Glutamatergic neuron (in vitro differentiated cells): ENCODE measurements at regions not wholly inside any gene's neighbourhood (a gene's known extent, or its start where the extent isn't known, plus 50 kb on each side); places are given as distances from the start of the nearest gene placed in this dataset.

Source experiments
- DNase-seq: peaks from one replicate; pipeline ENCODE4 v3.0.0; 2022
- H3K27ac Mint-ChIP-seq: one replicate; pipeline ENCODE4 v1.8.0; 2020; ENCODE audit warnings: mild to moderate bottlenecking, mixed read lengths, inconsistent platforms; ENCODE audit not compliant: unreplicated experiment
- H3K27me3 Mint-ChIP-seq: one replicate; pipeline ENCODE4 v1.8.0; 2020; ENCODE audit warnings: mild to moderate bottlenecking, moderate library complexity, mixed read lengths, inconsistent platforms; ENCODE audit not compliant: unreplicated experiment
- H3K36me3 Mint-ChIP-seq: one replicate; pipeline ENCODE4 v1.8.0; 2020; ENCODE audit warnings: mild to moderate bottlenecking, mixed read lengths, inconsistent platforms; ENCODE audit not compliant: unreplicated experiment
- H3K4me1 Mint-ChIP-seq: one replicate; pipeline ENCODE4 v1.8.0; 2020; ENCODE audit warnings: mild to moderate bottlenecking, low read depth, mixed read lengths, inconsistent platforms; ENCODE audit not compliant: unreplicated experiment
- H3K4me3 Mint-ChIP-seq: one replicate; pipeline ENCODE4 v1.8.0; 2020; ENCODE audit warnings: mild to moderate bottlenecking, mixed read lengths, inconsistent platforms; ENCODE audit not compliant: unreplicated experiment
- H3K9me3 Mint-ChIP-seq: one replicate; pipeline ENCODE4 v1.8.0; 2020; ENCODE audit warnings: mild to moderate bottlenecking, moderate library complexity, mixed read lengths, inconsistent platforms; ENCODE audit not compliant: unreplicated experiment
- TF ChIP-seq, protein P1 (sequence below): fragments of 200-600 bp; sonication (generic); IDR thresholded peaks from one replicate; pipeline ENCODE4 v1.5.0; 2021; ENCODE audit not compliant: partially characterized antibody, unreplicated experiment

DNA sequence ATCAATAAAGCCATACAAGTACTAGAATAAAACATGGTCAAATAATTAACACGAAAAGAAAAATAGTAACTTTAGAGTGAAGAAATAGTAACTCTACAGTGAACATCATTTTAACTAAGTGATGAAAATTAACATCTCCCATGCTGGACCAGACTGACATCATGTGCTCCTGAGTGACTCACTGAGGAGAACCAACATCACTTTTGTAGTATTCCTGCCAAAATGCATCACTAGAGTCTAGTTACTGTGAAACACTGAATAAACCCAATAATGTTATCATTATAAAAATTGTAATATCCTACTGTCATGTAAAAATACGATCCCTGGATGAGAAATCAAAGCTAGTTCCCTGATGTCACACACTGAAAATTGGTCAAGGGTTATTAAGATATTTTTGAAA is 361.3 kb downstream of the CD109 start:
- H3K4me1 Mint-ChIP-seq, result no peaks in the 10 kb centered on the region
- no peak overlapping the region for H3K4me3 Mint-ChIP-seq
- no peaks in the 10 kb centered on the region for H3K36me3 Mint-ChIP-seq

DNA sequence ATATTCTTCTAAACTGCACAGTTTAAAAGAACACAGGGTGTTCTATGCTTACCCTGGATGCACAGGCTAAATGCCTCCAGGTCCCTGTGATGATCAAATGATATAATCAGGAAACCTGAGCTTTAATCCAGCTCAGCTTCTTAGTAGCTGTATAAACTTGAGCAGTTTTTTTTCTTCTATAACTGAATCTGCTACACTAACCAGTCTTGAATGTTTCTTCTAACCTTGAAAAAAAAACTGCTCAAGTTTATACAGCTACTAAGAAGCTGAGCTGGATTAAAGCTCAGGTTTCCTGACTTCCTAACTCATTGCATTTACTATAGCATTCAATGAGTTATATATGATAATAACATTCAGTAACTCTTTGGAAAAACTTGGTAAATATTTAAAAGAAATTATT is 358.2 kb downstream of the CD109 start:
- Mint-ChIP-seq H3K27me3 (peaks cover 2% of the 10 kb centered on the region), H3K9me3 (no peaks in the 10 kb centered on the region)
- TF ChIP-seq, protein P1, sequence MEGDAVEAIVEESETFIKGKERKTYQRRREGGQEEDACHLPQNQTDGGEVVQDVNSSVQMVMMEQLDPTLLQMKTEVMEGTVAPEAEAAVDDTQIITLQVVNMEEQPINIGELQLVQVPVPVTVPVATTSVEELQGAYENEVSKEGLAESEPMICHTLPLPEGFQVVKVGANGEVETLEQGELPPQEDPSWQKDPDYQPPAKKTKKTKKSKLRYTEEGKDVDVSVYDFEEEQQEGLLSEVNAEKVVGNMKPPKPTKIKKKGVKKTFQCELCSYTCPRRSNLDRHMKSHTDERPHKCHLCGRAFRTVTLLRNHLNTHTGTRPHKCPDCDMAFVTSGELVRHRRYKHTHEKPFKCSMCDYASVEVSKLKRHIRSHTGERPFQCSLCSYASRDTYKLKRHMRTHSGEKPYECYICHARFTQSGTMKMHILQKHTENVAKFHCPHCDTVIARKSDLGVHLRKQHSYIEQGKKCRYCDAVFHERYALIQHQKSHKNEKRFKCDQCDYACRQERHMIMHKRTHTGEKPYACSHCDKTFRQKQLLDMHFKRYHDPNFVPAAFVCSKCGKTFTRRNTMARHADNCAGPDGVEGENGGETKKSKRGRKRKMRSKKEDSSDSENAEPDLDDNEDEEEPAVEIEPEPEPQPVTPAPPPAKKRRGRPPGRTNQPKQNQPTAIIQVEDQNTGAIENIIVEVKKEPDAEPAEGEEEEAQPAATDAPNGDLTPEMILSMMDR, result no peak

More for the DNA sequence above, 361.3 kb downstream of the CD109 start:
- peaks cover 2% of the 10 kb centered on the region for H3K27me3 Mint-ChIP-seq
- H3K9me3 Mint-ChIP-seq, result no peaks in the 10 kb centered on the region
- TF ChIP-seq, protein P1, result no peak
- no peak for DNase-seq
- H3K27ac Mint-ChIP-seq, result no peak overlapping the region

DNA sequence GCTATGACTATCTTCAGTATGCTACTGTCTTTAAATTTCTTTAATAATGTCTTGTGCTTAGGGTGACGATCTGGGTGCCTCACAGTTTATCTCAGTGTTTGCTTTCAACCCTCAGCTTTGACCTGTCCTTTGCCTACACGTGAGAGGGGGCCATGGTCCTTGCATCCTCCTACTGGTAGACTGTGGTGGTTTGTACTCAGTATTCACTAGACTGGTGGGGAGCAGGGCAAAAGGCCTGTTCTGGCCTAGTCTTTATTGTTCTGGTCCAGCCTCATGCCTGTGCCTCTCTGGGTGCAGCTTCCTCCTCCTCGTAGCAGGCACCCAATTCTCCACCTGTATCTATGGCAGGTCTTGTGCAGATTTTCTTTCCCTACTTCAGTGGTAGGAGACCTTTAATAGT is 354.9 kb downstream of the CD109 start:
- no peaks in the 10 kb centered on the region for H3K27me3 Mint-ChIP-seq
- no peaks in the 10 kb centered on the region for H3K4me1 Mint-ChIP-seq
- H3K4me3 Mint-ChIP-seq, result no peak overlapping the region
- no peak for DNase-seq
- no peaks in the 10 kb centered on the region for H3K9me3 Mint-ChIP-seq
- H3K27ac Mint-ChIP-seq, result no peak overlapping the region
- TF ChIP-seq, protein P1, result no peak
- H3K36me3 Mint-ChIP-seq, result no peaks in the 10 kb centered on the region

More for the DNA sequence above, 358.2 kb downstream of the CD109 start:
- Mint-ChIP-seq H3K27ac (no peak overlapping the region), H3K4me1 (no peaks in the 10 kb centered on the region), H3K4me3 (no peak overlapping the region), H3K36me3 (no peaks in the 10 kb centered on the region)
- DNase-seq, result no peak

DNA sequence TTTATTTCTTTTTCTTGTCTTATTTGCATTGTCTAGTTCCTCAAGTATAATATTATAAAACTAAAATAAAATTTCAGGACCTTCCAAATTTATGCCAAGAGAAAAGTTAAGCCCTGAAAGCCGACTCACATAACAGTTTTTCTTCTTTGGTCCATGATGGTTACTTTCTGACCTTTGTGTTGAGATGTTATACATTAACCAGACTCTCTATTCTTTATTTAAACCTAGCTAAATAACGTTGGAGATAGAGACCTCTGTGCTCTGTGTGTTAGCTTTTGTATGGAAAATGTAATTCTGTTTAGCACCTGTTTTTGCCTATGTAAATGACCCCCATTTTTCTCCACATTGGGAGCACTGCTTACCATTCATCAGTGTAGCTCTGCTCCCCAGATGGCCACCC is 352.4 kb downstream of the CD109 start:
- no peaks in the 10 kb centered on the region for H3K36me3 Mint-ChIP-seq
- H3K27me3 Mint-ChIP-seq, result no peaks in the 10 kb centered on the region

DNA sequence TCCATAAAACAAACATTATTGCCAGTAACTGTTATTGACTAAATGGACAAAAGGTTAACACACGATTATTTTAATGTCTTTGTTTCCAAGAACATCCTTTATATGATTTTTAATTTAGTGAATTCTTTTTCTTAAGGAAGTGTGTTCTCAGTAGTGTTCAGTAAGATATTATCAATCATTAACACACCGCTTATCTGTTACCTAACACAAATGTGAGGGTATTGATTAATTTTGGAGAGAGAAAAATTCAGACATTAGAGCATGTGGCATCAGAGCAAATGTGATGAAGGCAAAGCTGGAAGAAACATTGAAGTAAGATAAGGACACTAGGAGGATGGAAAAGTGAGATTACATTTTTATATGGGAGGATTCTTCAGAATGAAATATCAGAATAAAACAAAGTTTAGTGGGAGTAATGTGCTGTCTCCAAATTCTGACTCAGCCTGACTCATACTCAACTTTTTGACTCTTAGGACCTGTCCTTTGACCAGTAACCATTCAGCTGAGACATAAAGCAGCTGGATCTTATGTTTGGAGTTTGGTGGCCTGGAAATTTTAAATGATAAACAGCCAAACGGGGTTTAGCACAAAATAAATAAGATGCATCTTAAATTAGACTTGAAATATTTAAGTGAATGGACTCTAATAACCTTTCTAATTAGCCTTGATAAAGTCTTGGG is 348.6 kb downstream of the CD109 start:
- H3K27me3 Mint-ChIP-seq, result no peaks in the 10 kb centered on the region

More for the DNA sequence above, 352.4 kb downstream of the CD109 start:
- Mint-ChIP-seq H3K4me1 (no peaks in the 10 kb centered on the region), H3K27ac (no peak overlapping the region), H3K9me3 (no peaks in the 10 kb centered on the region), H3K4me3 (no peak overlapping the region)
- TF ChIP-seq, protein P1, result no peak
- no peak for DNase-seq

More for the DNA sequence above, 348.6 kb downstream of the CD109 start:
- Mint-ChIP-seq H3K36me3 (no peaks in the 10 kb centered on the region), H3K27ac (no peak overlapping the region), H3K9me3 (no peaks in the 10 kb centered on the region), H3K4me3 (no peak overlapping the region), H3K4me1 (no peaks in the 10 kb centered on the region)
- DNase-seq, result no peak
- TF ChIP-seq, protein P1, result no peak
